Mammary epithelial cell (primary cell): ENCODE measurements at regions not wholly inside any gene's neighbourhood (a gene's known extent, or its start where the extent isn't known, plus 50 kb on each side); places are given as distances from the start of the nearest gene placed in this dataset.

ENCODE experiments used
- EZH2 ChIP-seq: IDR thresholded peaks from 2 replicates; pipeline ENCODE4 v1.6.1; 2012; ENCODE audit warnings: low read length, inconsistent platforms, borderline replicate concordance
- TF ChIP-seq, protein P1 (sequence below), 2 donors: IDR thresholded peaks in 1 of 2; conservative IDR thresholded peaks in 1 of 2; 2 replicates each; pipeline ENCODE4 v1.5.1; 2011 to 2012; ENCODE audit warnings: inconsistent platforms in 2 of 2, low read length in 2 of 2, mild to moderate bottlenecking in 2 of 2, control low read depth in 1 of 2, low read depth in 1 of 2; ENCODE audit not compliant: insufficient read depth in 1 of 2; ENCODE audit errors: extremely low read depth in 1 of 2

DNA sequence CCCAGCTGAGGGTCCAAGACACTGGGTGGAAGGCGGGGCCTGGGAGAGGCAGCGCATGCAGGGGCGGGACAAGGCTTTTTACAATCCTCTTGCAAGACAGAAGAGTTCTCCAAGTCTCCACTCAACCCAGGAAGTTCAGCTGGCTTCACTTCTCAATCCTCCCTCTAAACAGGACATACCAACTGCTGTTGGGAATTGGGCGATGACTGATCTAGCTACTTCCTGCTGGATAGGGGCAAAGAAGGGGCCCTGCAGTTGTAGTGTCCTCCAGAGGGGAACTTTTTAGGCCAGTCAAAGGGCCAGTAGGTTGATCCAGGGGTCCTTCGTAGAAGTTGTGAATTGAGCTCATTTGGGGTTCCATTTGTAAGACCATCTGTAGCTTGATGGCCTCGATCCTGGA lies 94.6 kb upstream of the TERB2 start:
- TF ChIP-seq, protein P1, sequence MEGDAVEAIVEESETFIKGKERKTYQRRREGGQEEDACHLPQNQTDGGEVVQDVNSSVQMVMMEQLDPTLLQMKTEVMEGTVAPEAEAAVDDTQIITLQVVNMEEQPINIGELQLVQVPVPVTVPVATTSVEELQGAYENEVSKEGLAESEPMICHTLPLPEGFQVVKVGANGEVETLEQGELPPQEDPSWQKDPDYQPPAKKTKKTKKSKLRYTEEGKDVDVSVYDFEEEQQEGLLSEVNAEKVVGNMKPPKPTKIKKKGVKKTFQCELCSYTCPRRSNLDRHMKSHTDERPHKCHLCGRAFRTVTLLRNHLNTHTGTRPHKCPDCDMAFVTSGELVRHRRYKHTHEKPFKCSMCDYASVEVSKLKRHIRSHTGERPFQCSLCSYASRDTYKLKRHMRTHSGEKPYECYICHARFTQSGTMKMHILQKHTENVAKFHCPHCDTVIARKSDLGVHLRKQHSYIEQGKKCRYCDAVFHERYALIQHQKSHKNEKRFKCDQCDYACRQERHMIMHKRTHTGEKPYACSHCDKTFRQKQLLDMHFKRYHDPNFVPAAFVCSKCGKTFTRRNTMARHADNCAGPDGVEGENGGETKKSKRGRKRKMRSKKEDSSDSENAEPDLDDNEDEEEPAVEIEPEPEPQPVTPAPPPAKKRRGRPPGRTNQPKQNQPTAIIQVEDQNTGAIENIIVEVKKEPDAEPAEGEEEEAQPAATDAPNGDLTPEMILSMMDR (conservative IDR thresholded peaks at IDR 0.05 in 1 of 2, IDR thresholded peaks at IDR 0.05 in 1 of 2; ENCODE audit: extremely low read depth in 1 of 2, insufficient read depth in 1 of 2, low read depth in 1 of 2, low read length in 2 of 2): no peak
- no peak for TF ChIP-seq EZH2
